ENCODE measurements at regions not wholly inside any gene's neighbourhood (a gene's known extent, or its start where the extent isn't known, plus 50 kb on each side); places are given as distances from the start of the nearest gene placed in this dataset.

GRCh38 chr18:68604256-68604655, 110.7 kb downstream of the TMX3 start:
- TF ChIP-seq TAF1 (IDR thresholded peaks at IDR 0.05; ENCODE audit: low read depth, low read length) (no peak), POLR2A (IDR thresholded peaks at IDR 0.05; ENCODE audit: low read depth, low read length) (no peak), POLR2AphosphoS5 (IDR thresholded peaks at IDR 0.05; ENCODE audit: low read depth, low read length) (no peak), PAX5 (IDR thresholded peaks at IDR 0.05; ENCODE audit: insufficient read depth, low read length, severe bottlenecking) (no peak)

Measured in GM12891 (cell line).